ENCODE measurements at regions not wholly inside any gene's neighbourhood (a gene's known extent, or its start where the extent isn't known, plus 50 kb on each side); places are given as distances from the start of the nearest gene placed in this dataset.

GRCh38 chr6:85237478-85237877, 212.4 kb upstream of the NT5E start (continued):
- no peak for TF ChIP-seq ZNF696 (CRISPR knock-in tag; conservative IDR thresholded peaks at IDR 0.05)
- TF ChIP-seq ZNF586 (CRISPR knock-in tag; conservative IDR thresholded peaks at IDR 0.05): no peak
- TF ChIP-seq ZNF77 (CRISPR knock-in tag; IDR thresholded peaks at IDR 0.05): no peak
- no peak for TF ChIP-seq FOS (IDR thresholded peaks at IDR 0.05; ENCODE audit: extremely low read depth, insufficient read length)
- TF ChIP-seq, protein P1, sequence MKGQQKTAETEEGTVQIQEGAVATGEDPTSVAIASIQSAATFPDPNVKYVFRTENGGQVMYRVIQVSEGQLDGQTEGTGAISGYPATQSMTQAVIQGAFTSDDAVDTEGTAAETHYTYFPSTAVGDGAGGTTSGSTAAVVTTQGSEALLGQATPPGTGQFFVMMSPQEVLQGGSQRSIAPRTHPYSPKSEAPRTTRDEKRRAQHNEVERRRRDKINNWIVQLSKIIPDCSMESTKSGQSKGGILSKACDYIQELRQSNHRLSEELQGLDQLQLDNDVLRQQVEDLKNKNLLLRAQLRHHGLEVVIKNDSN (CRISPR knock-in tag; IDR thresholded peaks at IDR 0.05): no peak
- no peak for TF ChIP-seq SRSF7 (optimal IDR thresholded peaks at IDR 0.05; ENCODE audit: low read depth, low read length)
- TF ChIP-seq RBM15 (IDR thresholded peaks at IDR 0.05; ENCODE audit: insufficient read depth, low read length): no peak
- TF ChIP-seq GATAD2A (IDR thresholded peaks at IDR 0.05): no peak

DNA sequence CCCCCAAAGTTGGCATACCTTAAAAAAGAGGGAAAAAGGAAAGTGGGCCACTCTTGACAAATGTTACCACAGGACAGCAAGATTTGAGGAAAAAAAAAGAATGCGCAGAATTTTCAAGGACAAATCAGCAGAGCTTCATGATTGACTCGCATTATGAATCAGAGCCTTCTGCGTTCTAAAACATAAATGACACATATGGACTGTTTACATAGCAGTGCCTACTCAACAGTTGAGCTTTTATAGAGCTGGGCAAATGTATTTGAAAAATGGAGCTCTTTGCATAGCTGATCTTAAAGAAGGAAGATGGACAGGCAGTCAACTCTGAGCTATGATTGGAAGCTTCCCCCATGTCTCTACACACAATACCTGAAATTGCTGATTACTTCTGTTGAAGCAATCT, 213.2 kb upstream of the NT5E start:
- Histone ChIP-seq H2AFZ (ENCODE audit: low read depth, low read length) (no peak overlapping the region), H3K79me2 (ENCODE audit: control insufficient read depth, insufficient read depth, low read length) (no peaks in the 10 kb centered on the region), H3K36me3 (ENCODE audit: control insufficient read depth, insufficient read depth, low read length) (no peaks in the 10 kb centered on the region), H3K9me1 (ENCODE audit: control insufficient read depth, insufficient read depth, low read length) (no peaks in the 10 kb centered on the region), H3K9ac (ENCODE audit: insufficient read depth in 1 of 2, low read depth in 2 of 2, low read length in 2 of 2) (no peak overlapping the region), H3K4me2 (ENCODE audit: insufficient read depth, low read length) (no peak overlapping the region), H3K4me3 (no peak overlapping the region), H3K27me3 (ENCODE audit: control insufficient read depth in 2 of 2, insufficient read depth in 2 of 2, low read length in 2 of 2) (no peaks in the 10 kb centered on the region), H3K4me1 (replicated peaks in 1 of 2; ENCODE audit: control insufficient read depth in 2 of 2, insufficient read depth in 2 of 2, low read length in 2 of 2) (no peaks in the 10 kb centered on the region), H4K20me1 (replicated peaks; ENCODE audit: control insufficient read depth, insufficient read depth, low read length) (no peaks in the 10 kb centered on the region), H3K9me3 (replicated peaks; ENCODE audit: control insufficient read depth, insufficient read depth, low read depth, low read length) (no peaks in the 10 kb centered on the region), H3K27ac (ENCODE audit: extremely low read depth, low read depth, low read length) (no peak overlapping the region)
- BruUV-seq (replicated peaks): no TSS peak
- in situ Hi-C loops (cut with MboI) (no loop called here), intact Hi-C loops (cut with micrococcal nuclease) (no loop called here)
- CTCF ChIA-PET (ENCODE audit: low intra/inter-chr PET ratio): no interaction called here
- TF ChIP-seq FOXP1 (CRISPR knock-in tag; IDR thresholded peaks at IDR 0.05): no peak
- ATAC-seq (no peak), DNase-seq (ENCODE audit: extremely low read depth in 1 of 4, low spot score in 3 of 4) (no peak), FAIRE-seq (no peak)
- POLR2A ChIA-PET: no interaction called here
- WGBS (ENCODE audit: insufficient coverage, low coverage, missing lambda C conversion rate): 4% methylated on average over 3 of the region's 3 CpGs

Data from K562 (cell line).